ENCODE measurements at regions not wholly inside any gene's neighbourhood (a gene's known extent, or its start where the extent isn't known, plus 50 kb on each side); places are given as distances from the start of the nearest gene placed in this dataset.

- H3K4me2 ChIP-seq (ENCODE audit: low read depth, low read length), result no peak overlapping the region
- H3K27me3 ChIP-seq (ENCODE audit: control insufficient read depth, insufficient read depth, low read length), result peaks cover 48% of the 10 kb centered on the region
- H2BK120ac ChIP-seq (ENCODE audit: low read depth, low read length), result no peak overlapping the region
- no peak overlapping the region for H3K27ac ChIP-seq (ENCODE audit: insufficient read depth, low read length)
- no peak overlapping the region for H2BK5ac ChIP-seq (ENCODE audit: low read depth, low read length, poor library complexity, severe bottlenecking)
- DNase-seq (no peak), ATAC-seq (ENCODE audit: low read depth) (no peak)
- H2AK9ac ChIP-seq (replicated peaks; ENCODE audit: low read depth, low read length, poor library complexity), result no peak overlapping the region
- CTCF ChIA-PET, result no interaction called here
- intact Hi-C loops (cut with micrococcal nuclease) (no loop called here), in situ Hi-C loops (cut with MboI; ENCODE audit: low sequenced_read_pairs) (no loop called here), dilution Hi-C loops (cut with HindIII; ENCODE audit: low sequenced_read_pairs, unreplicated experiment) (no loop called here)
- WGBS, 2 experiments (ENCODE audit: extremely low coverage in 2 of 2, insufficient read length in 1 of 2), result no CpG with 5 or more reads among the region's 4 CpGs
- no peaks in the 10 kb centered on the region for H3K36me3 ChIP-seq (ENCODE audit: control insufficient read depth, insufficient read depth, low read length)
- H3K14ac ChIP-seq (replicated peaks; ENCODE audit: low read depth, low read length), result no peak overlapping the region
- H3K18ac ChIP-seq (ENCODE audit: low read depth, low read length), result no peak overlapping the region
- POLR2A ChIA-PET (ENCODE audit: unreplicated experiment), result no interaction called here
- H2AFZ ChIP-seq (replicated peaks; ENCODE audit: low read length, poor library complexity), result no peak overlapping the region
- BruUV-seq (replicated peaks), result no TSS peak
- no peak overlapping the region for H3K4me3 ChIP-seq (ENCODE audit: insufficient read depth, low read depth, low read length)
- no peak overlapping the region for H2AK5ac ChIP-seq (ENCODE audit: low read depth, low read length)
- H3K56ac ChIP-seq (ENCODE audit: extremely low read depth, insufficient read depth, low read length), result no peak overlapping the region
- no peak overlapping the region for H4K91ac ChIP-seq (ENCODE audit: insufficient read depth, low read depth, low read length)
- peaks cover 12% of the 10 kb centered on the region for H3K4me1 ChIP-seq (ENCODE audit: control insufficient read depth, insufficient read depth, low read length)
- peaks cover 5% of the 10 kb centered on the region for H3K9me3 ChIP-seq (ENCODE audit: control insufficient read depth, insufficient read depth, low read length)
- H3K23ac ChIP-seq (ENCODE audit: low read depth, low read length), result no peak overlapping the region
- no peak overlapping the region for H4K5ac ChIP-seq (ENCODE audit: low read depth, low read length)
- no peaks in the 10 kb centered on the region for H3K79me1 ChIP-seq (ENCODE audit: low read depth in 1 of 2, low read length in 2 of 2)
- H3K4ac ChIP-seq (ENCODE audit: low read depth, low read length), result no peak overlapping the region
- no peak overlapping the region for H2BK20ac ChIP-seq (ENCODE audit: low read depth, low read length)
- no peak overlapping the region for H2BK15ac ChIP-seq (ENCODE audit: low read depth, low read length)
- H3K9me1 ChIP-seq (ENCODE audit: insufficient read depth, low read length), result no peaks in the 10 kb centered on the region
- H4K8ac ChIP-seq (ENCODE audit: low read depth in 2 of 2, low read length in 2 of 2), result no peak overlapping the region
- H4K20me1 ChIP-seq (ENCODE audit: insufficient read depth, low read length), result no peaks in the 10 kb centered on the region; the same call in 1 of the 2 replicates
- H3K9ac ChIP-seq (ENCODE audit: low read depth, low read length), result no peak overlapping the region
- no peak for TF ChIP-seq SMC3 (IDR thresholded peaks at IDR 0.05; ENCODE audit: low read depth, low read length)
- TF ChIP-seq RCOR1 (IDR thresholded peaks at IDR 0.05; ENCODE audit: insufficient replicate concordance, low read length), result no peak
- TF ChIP-seq MXI1 (IDR thresholded peaks at IDR 0.05; ENCODE audit: borderline replicate concordance, low read depth, low read length), result no peak
- TF ChIP-seq CEBPB (IDR thresholded peaks at IDR 0.05; ENCODE audit: low read depth, low read length), result no peak
- TF ChIP-seq MAFK (IDR thresholded peaks at IDR 0.05; ENCODE audit: low read depth, low read length), result no peak
Measured at GRCh38 chr15:70424937-70425411, 327.3 kb upstream of the TLE3 start.
